ENCODE measurements at regions not wholly inside any gene's neighbourhood (a gene's known extent, or its start where the extent isn't known, plus 50 kb on each side); places are given as distances from the start of the nearest gene placed in this dataset.
"Not testable (repeated sequence)": the region's sequence is repeated elsewhere in the genome, so short reads cannot be mapped to it uniquely, and the experiment has no call there.

DNA sequence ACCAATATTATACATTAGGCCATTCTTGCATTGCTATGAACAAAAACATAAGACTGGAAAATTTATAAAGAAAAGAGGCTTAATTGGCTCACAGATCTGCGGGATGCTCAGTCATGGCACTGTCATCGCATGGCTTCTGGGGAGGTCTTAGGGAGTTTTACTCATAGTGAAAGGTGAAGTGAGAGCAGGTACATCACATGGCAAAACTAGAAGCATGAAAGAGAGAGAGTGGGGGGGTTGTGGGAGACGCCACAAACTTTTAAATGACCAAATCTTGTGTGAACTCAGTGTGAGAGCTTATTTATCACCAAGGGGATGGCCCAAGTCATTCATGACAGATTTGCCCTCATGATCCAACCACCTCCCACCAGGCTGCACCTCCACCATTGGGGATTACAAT lies 398.3 kb upstream of the EDIL3 start:
- DNase-seq, result no peak

DNA sequence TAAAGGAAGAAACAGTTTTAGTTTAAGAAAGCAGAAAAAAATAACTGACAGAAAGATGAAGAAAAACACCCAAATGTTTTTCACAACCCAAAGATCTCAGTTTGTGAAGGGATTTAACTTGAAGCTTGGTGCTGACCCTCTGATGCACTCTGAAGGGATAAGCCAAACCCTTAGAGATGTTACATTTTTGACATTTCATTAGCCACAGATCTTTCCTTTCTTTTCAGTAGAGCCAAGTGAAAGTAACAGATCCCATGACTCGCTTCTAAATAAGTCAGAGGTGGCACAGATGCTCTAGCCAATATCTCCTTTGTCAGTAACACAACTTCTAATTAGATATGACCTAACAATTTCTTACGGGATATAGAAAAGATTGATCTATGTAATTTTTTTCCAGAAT lies 394.5 kb upstream of the EDIL3 start:
- DNase-seq, result no peak

DNA sequence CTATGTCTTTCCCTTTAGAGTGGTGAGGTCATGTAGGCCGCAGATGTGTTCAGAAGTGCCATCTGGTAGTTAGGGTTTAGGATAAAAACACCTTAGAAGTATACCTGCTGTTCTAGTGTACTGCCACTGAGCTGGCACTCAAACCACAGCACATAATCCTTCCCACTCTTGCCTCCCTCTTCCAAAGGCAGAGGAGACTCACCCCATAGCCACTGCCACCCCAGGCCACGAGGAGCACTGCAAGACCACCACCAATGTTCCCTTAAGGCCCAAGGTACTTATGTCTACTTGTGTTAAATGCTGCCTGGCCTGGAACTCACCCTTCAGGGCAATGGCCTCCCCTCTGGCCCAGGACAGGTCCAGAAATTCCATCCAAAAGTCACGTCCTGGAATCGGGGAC lies 379.5 kb upstream of the EDIL3 start:
- DNase-seq, result no peak

DNA sequence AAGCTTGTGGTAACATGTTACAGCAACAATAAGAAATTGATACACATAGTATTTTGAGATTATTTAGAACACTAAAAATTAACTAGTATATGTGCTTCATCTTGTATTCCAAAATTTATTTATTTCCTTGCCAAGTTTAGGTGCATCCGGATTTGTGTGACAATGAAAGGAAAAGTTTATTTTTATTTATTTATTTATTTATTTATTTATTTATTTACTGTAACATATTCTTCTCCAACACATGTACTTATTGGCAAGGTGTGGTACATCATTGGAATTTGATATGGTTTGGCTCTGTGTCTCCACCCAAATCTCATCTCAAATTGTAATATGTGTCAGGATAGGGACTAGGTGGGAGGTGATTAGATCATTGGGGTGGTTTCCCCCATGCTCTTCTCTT lies 373.3 kb upstream of the EDIL3 start:
- no peak for DNase-seq

GRCh38 chr5:84752780-84753179 lies 368.1 kb upstream of the EDIL3 start:
- DNase-seq, result no peak

GRCh38 chr5:84748313-84748712 lies 363.6 kb upstream of the EDIL3 start:
- DNase-seq, result no peak

DNA sequence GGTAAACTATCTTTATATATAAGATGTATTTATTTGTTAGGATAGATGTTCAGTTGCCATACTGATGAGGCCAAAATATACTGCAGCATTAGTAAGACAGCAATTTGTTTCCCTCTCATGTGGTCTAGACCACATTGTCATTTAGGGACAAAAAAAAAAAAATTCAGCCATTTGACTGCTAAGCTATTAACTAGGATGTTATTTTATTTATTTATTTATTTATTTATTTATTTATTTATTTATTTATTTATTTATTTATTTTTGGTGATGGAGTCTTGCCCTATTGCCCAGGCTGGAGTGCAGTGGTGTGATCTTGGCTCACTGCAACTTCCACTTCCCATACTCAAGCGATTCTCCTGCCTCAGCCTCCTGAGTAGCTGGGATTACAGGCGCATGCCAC lies 361.6 kb upstream of the EDIL3 start:
- DNase-seq, result not testable (repeated sequence)

DNA sequence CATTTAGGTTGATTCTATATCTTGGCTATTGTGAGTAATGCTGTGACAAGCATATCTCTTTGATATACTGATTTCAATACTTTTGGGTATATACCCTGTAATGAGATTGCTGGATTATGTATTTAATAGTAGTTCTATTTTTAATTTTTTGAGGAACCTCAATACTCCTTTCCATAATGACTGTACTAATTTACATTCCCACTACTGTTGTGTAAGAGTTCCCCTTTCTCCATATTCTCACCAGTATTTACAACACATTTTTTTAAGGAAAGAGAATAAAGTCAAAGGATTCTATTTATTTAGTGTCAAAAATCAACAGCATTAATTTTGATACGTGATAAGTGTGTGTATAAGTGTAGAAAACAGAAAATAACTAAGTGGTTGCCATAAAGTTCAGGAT lies 356.4 kb upstream of the EDIL3 start:
- DNase-seq, result no peak

- no peak for DNase-seq
These were observed 344.6 kb upstream of the EDIL3 start for GRCh38 chr5:84729326-84729725.

- no peak for DNase-seq
These were observed 343.0 kb upstream of the EDIL3 start for GRCh38 chr5:84727708-84728107.

GRCh38 chr5:84725946-84726570 lies 341.4 kb upstream of the EDIL3 start:
- no peak for DNase-seq

GRCh38 chr5:84724683-84725082 lies 340.0 kb upstream of the EDIL3 start:
- DNase-seq, result no peak

GRCh38 chr5:84724181-84724580 lies 339.5 kb upstream of the EDIL3 start:
- no peak for DNase-seq

DNA sequence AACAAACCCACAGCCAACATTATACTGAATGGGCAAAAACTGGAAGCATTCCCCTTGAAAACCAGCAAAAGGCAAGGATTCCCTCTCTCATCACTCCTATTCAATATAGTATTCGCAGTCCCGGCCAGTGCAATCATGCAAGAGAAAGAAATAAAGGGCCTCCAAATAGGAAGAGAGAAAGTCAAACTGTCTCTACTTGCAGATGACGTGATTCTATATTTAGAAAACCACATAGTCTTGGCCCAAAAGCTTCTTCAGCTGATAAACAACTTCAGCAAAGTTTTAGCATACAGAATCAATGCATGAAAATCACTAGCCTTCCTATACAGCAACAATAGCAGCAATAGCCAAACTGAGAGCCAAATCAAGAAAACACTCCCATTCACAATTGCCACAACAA lies 333.7 kb upstream of the EDIL3 start:
- no peak for DNase-seq

GRCh38 chr5:84715686-84716085 lies 331.0 kb upstream of the EDIL3 start:
- DNase-seq, result no peak

- DNase-seq, result no peak
These were observed 330.4 kb upstream of the EDIL3 start for GRCh38 chr5:84715091-84715490.

DNA sequence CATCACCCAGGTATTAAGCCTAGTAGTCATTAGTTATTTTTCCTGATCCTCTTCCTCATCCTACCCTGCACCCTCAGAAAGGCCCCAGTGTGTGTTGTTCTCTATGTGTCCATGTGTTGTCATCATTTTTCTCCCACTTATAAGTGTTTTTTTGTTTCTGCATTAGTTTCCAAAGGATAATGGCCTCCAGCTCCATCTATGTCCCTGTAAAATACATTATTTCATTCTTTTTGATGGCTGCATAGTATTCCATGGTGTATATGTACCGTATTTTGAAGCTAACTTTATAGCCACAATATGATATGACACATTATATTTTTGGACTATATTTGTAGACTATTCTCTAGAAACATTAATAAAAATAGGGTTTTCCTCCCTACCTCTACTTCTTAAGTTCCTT lies 324.4 kb upstream of the EDIL3 start:
- no peak for DNase-seq

DNA sequence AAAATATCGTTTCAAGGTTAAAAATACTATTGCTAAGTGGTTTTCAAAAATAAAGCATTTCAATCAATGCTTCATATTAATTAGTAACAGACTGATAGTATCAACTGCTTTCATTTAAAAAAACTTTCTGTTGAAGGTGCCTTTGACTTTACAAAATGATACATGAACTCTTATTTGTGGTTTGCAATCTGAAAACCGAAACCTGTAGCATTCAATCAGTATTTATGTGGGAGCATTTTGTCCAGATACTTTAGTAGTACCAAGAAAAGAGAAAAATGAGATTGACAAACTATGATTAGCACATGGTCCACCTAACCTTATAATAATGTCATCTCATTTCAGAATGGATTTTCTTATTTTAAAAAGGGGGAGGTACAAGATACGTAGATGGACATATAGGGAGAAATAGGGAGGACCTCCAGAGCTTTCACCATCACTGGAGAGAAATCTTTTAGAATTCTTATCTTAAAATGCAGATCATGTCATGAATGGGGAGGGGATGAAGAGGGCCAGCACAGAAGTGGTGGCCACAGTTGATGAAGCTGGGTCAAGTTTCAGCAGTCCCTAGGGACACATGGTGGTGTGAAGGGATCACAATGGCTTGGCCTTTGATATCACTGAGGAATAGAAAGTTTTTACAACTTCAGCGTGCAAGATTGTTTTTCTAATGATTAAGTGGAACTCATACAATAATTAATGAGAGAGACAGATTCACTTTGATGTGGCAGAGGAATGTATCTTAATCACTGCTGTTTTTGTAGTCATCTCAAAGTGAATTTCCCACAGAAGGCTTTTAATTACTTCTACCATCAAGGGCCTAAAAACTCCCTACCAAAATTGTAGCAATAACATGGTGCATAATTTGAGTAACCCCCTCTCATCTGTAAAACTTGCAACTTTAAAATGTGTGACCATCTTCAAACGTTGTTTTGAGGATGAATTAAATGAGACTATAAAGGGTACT lies 322.3 kb upstream of the EDIL3 start:
- DNase-seq, result no peak

DNA sequence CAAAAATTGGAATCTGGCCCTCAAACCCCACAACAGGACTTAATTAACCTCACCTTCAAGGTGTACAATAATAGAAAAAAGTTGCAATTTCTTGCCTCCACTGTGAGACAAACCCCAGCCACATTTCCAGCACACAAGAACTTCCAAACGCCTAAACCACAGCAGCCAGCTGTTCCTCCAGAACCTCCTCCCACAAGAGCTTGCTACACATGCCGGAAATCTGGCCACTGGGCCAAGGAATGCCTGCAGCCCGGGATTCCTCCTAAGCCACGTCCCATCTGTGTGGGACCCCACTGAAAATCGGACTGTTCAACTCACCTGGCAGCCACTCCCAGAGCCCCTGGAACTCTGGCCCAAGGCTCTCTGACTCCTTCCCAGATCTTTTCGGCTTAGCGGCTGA lies 315.9 kb upstream of the EDIL3 start:
- not testable (repeated sequence) for DNase-seq

DNA sequence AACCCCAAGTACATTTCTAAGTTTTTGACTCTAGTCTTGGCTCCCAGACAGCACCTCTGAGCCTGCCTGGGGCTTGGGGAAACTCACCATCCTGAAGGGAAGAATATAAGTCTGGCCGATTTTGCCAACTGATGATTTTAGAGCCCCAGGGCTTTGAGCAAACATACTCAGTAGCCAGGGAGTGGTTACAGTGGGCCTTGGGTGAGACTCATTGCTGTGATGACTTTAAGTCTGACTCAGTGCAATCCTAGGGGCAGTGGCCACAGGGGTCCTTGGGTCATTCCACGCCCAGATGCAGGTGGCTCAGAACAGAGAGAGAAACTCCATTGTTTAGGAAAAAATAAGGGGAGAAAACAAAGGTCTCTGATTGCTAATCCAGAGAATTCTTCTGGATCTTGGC lies 312.0 kb upstream of the EDIL3 start:
- no peak for DNase-seq

DNA sequence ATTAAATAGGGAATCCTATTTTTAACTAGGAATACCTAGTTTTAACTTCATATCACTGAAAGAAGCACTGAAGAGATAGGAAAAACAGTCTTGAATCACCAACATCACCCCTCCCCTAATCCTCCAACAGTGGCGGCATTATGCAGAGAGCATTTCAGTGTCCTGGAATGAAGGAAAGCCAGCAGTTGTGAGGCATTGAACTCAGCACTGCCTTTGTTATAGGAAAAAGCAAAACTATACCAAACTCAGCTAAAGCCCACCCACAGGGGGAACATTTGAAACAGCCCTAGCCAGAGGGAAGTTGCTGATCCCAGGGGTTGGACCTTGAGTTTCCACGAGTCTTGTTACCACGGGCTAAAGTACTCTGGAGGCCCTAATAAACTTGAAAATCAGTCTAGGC lies 310.6 kb upstream of the EDIL3 start:
- DNase-seq, result no peak

GRCh38 chr5:84693256-84693655 lies 308.6 kb upstream of the EDIL3 start:
- DNase-seq, result no peak

DNA sequence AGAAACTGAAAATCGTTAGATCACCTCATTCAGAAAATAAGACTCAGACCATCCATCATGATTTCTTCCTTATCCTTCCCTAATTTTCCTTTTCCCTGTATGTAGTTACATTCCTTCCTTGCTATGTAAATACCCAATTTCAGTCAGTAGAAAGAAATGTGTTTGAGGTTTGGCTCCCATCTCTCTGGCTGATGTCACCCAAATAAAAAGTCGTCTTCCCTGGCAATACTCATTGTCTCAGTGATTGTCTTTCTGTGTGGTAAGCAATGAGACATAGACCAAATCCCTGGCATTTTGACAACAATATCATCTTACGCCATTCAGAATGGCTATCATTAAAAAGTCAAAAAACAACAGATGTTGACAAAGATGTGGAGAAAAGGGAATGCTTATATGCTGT lies 303.9 kb upstream of the EDIL3 start:
- peak; percentile 8 for DNase-seq

DNA sequence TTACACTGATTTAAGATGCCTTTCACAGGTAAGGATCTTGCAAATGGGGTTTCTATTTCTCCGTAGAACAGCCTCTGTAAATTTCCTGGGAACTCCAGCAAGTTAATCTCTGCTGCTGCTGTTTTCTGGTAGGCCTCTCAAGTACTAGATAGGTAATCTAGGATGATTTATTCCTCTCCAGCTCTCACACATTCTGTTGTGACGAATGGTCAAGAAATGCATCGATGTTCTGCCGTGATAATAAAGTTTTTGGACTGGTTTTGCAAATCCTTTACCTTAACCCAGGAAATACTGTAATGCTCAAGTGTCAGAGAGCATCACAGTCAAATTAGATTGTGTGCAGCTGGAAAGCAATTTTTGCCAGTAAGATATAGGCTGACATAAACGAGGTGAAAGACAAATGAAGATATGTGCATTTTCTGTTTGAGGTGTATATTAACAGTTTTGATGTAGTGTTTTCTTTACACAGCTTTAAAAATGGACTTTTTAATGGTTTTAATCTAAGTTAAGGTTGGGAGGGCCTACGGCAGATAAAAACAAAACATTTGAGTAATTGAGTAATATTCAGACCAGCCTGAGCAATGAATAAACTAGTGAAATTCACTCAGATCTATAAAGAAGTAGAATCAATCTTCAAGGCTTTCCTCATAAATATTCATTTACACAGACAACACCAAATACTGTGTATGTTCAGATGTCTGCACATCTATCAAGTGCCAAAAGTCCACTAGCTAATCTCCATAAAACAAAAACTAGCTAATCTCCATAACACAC lies 300.6 kb upstream of the EDIL3 start:
- no peak for DNase-seq
